Suprapubic skin (tissue), 4 donors: ENCODE measurements at regions not wholly inside any gene's neighbourhood (a gene's known extent, or its start where the extent isn't known, plus 50 kb on each side); places are given as distances from the start of the nearest gene placed in this dataset.

Source experiments
- DNase-seq, 2 donors: peaks; one replicate each; pipeline ENCODE4 v3.0.0-alpha.2; 2019; ENCODE audit warnings: low spot score in 2 of 2
- H3K27ac ChIP-seq: fragments of 200-600 bp; sonication (generic); one replicate; pipeline ENCODE4 v1.5.1; 2019
- H3K27me3 ChIP-seq: fragments of 200-600 bp; sonication (generic); one replicate; pipeline ENCODE4 v1.5.1; 2019
- H3K36me3 ChIP-seq: fragments of 200-600 bp; sonication (generic); one replicate; pipeline ENCODE4 v1.5.1; 2019
- H3K4me1 ChIP-seq: fragments of 200-600 bp; sonication (generic); one replicate; pipeline ENCODE4 v1.5.1; 2019
- H3K4me3 ChIP-seq: fragments of 200-600 bp; sonication (generic); one replicate; pipeline ENCODE4 v1.5.1; 2019; ENCODE audit warnings: mild to moderate bottlenecking
- H3K9me3 ChIP-seq: fragments of 200-600 bp; sonication (generic); one replicate; pipeline ENCODE4 v1.5.1; 2019
- CTCF ChIP-seq, 2 donors: fragments of 200-600 bp in 1 of 2; fragments of 450-650 bp in 1 of 2; sonication (generic) in 1 of 2; IDR thresholded peaks; one replicate each; pipeline ENCODE4 v1.5.1; 2016 to 2019; ENCODE audit warnings: antibody characterized with exemption in 2 of 2, mild to moderate bottlenecking in 1 of 2, moderate library complexity in 1 of 2
- EP300 ChIP-seq: sonication (generic); formaldehyde crosslinking; IDR thresholded peaks from one replicate; pipeline ENCODE4 v1.6.1; 2017; ENCODE audit warnings: antibody characterized with exemption
- POLR2A ChIP-seq, 2 donors: fragments of 450-650 bp; IDR thresholded peaks; one replicate each; pipeline ENCODE4 v1.6.1; 2017; ENCODE audit warnings: antibody characterized with exemption in 2 of 2, mild to moderate bottlenecking in 2 of 2, moderate library complexity in 2 of 2
- POLR2AphosphoS5 ChIP-seq, 3 donors: sonication (generic); formaldehyde crosslinking; IDR thresholded peaks; one replicate each; pipeline ENCODE4 v1.6.1; 2017; ENCODE audit warnings: antibody characterized with exemption in 3 of 3
- WGBS: methylation state at CpG from one replicate; pipeline ENCODE4 v1.1.5; 2018; 5-methylcytosine and 5-hydroxymethylcytosine counted together

- Histone ChIP-seq H3K27me3 (no peaks in the 10 kb centered on the region), H3K9me3 (no peaks in the 10 kb centered on the region), H3K4me1 (no peaks in the 10 kb centered on the region), H3K36me3 (no peaks in the 10 kb centered on the region), H3K27ac (no peak overlapping the region), H3K4me3 (no peak overlapping the region)
- 46% methylated on average over 9 of the region's 9 CpGs for WGBS
- no peak for DNase-seq
- TF ChIP-seq CTCF (IDR thresholded peaks at IDR 0.05) (no peak), EP300 (no peak), POLR2AphosphoS5 (IDR thresholded peaks at IDR 0.05) (no peak), POLR2A (IDR thresholded peaks at IDR 0.05) (no peak)
Measured at GRCh38 chr15:97817276-97817890, 143.1 kb upstream of the ARRDC4 start.

GRCh38 chr15:97836003-97836402 lies 124.5 kb upstream of the ARRDC4 start:
- Histone ChIP-seq H3K9me3 (peaks cover 4% of the 10 kb centered on the region), H3K27me3 (no peaks in the 10 kb centered on the region), H3K4me3 (no peak overlapping the region), H3K4me1 (no peaks in the 10 kb centered on the region), H3K27ac (no peak overlapping the region), H3K36me3 (no peaks in the 10 kb centered on the region)
- no peak for TF ChIP-seq POLR2AphosphoS5 (IDR thresholded peaks at IDR 0.05)
- no peak for TF ChIP-seq EP300
- no peak for TF ChIP-seq POLR2A (IDR thresholded peaks at IDR 0.05)
- no peak for TF ChIP-seq CTCF (IDR thresholded peaks at IDR 0.05)
- DNase-seq: no peak
- 84% methylated on average over 4 of the region's 4 CpGs for WGBS

- Histone ChIP-seq H3K27ac (no peak overlapping the region), H3K4me1 (no peaks in the 10 kb centered on the region), H3K4me3 (no peak overlapping the region), H3K9me3 (peaks cover 4% of the 10 kb centered on the region), H3K27me3 (no peaks in the 10 kb centered on the region), H3K36me3 (no peaks in the 10 kb centered on the region)
- DNase-seq: no peak
- TF ChIP-seq EP300 (no peak), CTCF (IDR thresholded peaks at IDR 0.05) (no peak), POLR2AphosphoS5 (IDR thresholded peaks at IDR 0.05) (no peak), POLR2A (IDR thresholded peaks at IDR 0.05) (no peak)
- WGBS: 66% methylated on average over 5 of the region's 5 CpGs
Measured at GRCh38 chr15:97837896-97838295, 122.6 kb upstream of the ARRDC4 start.

- H3K27ac ChIP-seq: no peak overlapping the region
- no peaks in the 10 kb centered on the region for H3K36me3 ChIP-seq
- no peak for DNase-seq
- no peak overlapping the region for H3K4me3 ChIP-seq
- peaks cover 4% of the 10 kb centered on the region for H3K9me3 ChIP-seq
- H3K4me1 ChIP-seq: no peaks in the 10 kb centered on the region
- TF ChIP-seq POLR2AphosphoS5 (IDR thresholded peaks at IDR 0.05) (no peak), EP300 (no peak), CTCF (IDR thresholded peaks at IDR 0.05) (no peak), POLR2A (IDR thresholded peaks at IDR 0.05) (no peak)
- WGBS: 84% methylated on average over 16 of the region's 16 CpGs
- H3K27me3 ChIP-seq: no peaks in the 10 kb centered on the region
Measured at GRCh38 chr15:97838606-97839210, 121.8 kb upstream of the ARRDC4 start.

- Histone ChIP-seq H3K36me3 (no peaks in the 10 kb centered on the region), H3K4me3 (no peak overlapping the region), H3K27me3 (no peaks in the 10 kb centered on the region), H3K9me3 (no peaks in the 10 kb centered on the region), H3K4me1 (no peaks in the 10 kb centered on the region), H3K27ac (no peak overlapping the region)
- no peak for DNase-seq
- 74% methylated on average over 2 of the region's 2 CpGs for WGBS
- TF ChIP-seq POLR2A (IDR thresholded peaks at IDR 0.05) (no peak), CTCF (IDR thresholded peaks at IDR 0.05) (no peak), EP300 (no peak), POLR2AphosphoS5 (IDR thresholded peaks at IDR 0.05) (no peak)
Measured at GRCh38 chr15:97840501-97840900, 120.0 kb upstream of the ARRDC4 start.
